Ascending aorta (tissue), 2 donors: ENCODE measurements at regions not wholly inside any gene's neighbourhood (a gene's known extent, or its start where the extent isn't known, plus 50 kb on each side); places are given as distances from the start of the nearest gene placed in this dataset.

Experiments used
- DNase-seq, 2 donors: peaks; one replicate each; pipeline ENCODE4 v3.0.0-alpha.2; 2019; ENCODE audit warnings: low spot score in 2 of 2
- H3K27ac ChIP-seq, 2 donors: fragments of 200-600 bp; sonication (generic); one replicate each; pipeline ENCODE4 v1.5.1; 2016 to 2017; ENCODE audit warnings: mild to moderate bottlenecking in 1 of 2
- H3K27me3 ChIP-seq: fragments of 200-600 bp; sonication (generic); one replicate; pipeline ENCODE4 v1.5.1; 2017
- H3K36me3 ChIP-seq, 2 donors: fragments of 200-600 bp; sonication (generic); one replicate each; pipeline ENCODE4 v1.5.1; 2016
- H3K4me1 ChIP-seq, 2 donors: fragments of 200-600 bp; sonication (generic); one replicate each; pipeline ENCODE4 v1.5.1; 2016 to 2017; ENCODE audit warnings: mild to moderate bottlenecking in 1 of 2
- H3K4me3 ChIP-seq, 2 donors: fragments of 200-600 bp; sonication (generic); one replicate each; pipeline ENCODE4 v1.5.1; 2016 to 2017; ENCODE audit warnings: mild to moderate bottlenecking in 1 of 2
- H3K9me3 ChIP-seq, 2 donors: fragments of 200-600 bp; sonication (generic); one replicate each; pipeline ENCODE4 v1.5.1; 2016
- CTCF ChIP-seq, 3 experiments: fragments of 200-600 bp in 2 of 3; fragments of 450-650 bp in 1 of 3; sonication (generic) in 2 of 3; IDR thresholded peaks; one replicate each; pipeline ENCODE4 v1.5.1; 2016 to 2019; ENCODE audit warnings: antibody characterized with exemption in 3 of 3, mild to moderate bottlenecking in 1 of 3, moderate library complexity in 1 of 3
- intact Hi-C: fragments of 100-400 bp; cut with DNase I; formaldehyde crosslinking; loops from one replicate; pipeline ENCODE4 v1.15.1; 2023

- no peaks in the 10 kb centered on the region for H3K36me3 ChIP-seq
- no peak for TF ChIP-seq CTCF (IDR thresholded peaks at IDR 0.05)
- peak; percentile 79 to 92 for DNase-seq
- no peaks in the 10 kb centered on the region for H3K9me3 ChIP-seq
- peak overlapping the region in 1 of 2 donors; percentile 47 for H3K27ac ChIP-seq
- intact Hi-C loops, result no loop called here
- H3K4me3 ChIP-seq, result no peak overlapping the region
- no peaks in the 10 kb centered on the region for H3K27me3 ChIP-seq
- H3K4me1 ChIP-seq, result peaks cover 0 to 5% of the 10 kb centered on the region in 2 donors
Observed at GRCh38 chr21:41678924-41679318, 87.9 kb downstream of the RIPK4 start.

GRCh38 chr21:41678016-41678923 lies 88.6 kb downstream of the RIPK4 start:
- Histone ChIP-seq H3K27ac (peak overlapping the region in 1 of 2 donors; percentile 47), H3K4me1 (peaks cover 0 to 5% of the 10 kb centered on the region in 2 donors), H3K4me3 (no peak overlapping the region), H3K27me3 (no peaks in the 10 kb centered on the region), H3K36me3 (no peaks in the 10 kb centered on the region), H3K9me3 (no peaks in the 10 kb centered on the region)
- TF ChIP-seq CTCF (IDR thresholded peaks at IDR 0.05), result no peak
- DNase-seq, result no peak
- intact Hi-C loops, result no loop called here

GRCh38 chr21:41677671-41678015 lies 89.2 kb downstream of the RIPK4 start:
- no peak overlapping the region for H3K27ac ChIP-seq
- TF ChIP-seq CTCF (IDR thresholded peaks at IDR 0.05), result no peak

GRCh38 chr21:41676198-41676597 lies 90.7 kb downstream of the RIPK4 start:
- H3K4me1 ChIP-seq, result peaks cover 0 to 5% of the 10 kb centered on the region in 2 donors
- H3K27ac ChIP-seq, result no peak overlapping the region
- intact Hi-C loops, result no loop called here
- no peaks in the 10 kb centered on the region for H3K36me3 ChIP-seq
- H3K27me3 ChIP-seq, result no peaks in the 10 kb centered on the region
- DNase-seq, result no peak
- TF ChIP-seq CTCF (IDR thresholded peaks at IDR 0.05), result no peak
- no peaks in the 10 kb centered on the region for H3K9me3 ChIP-seq
- no peak overlapping the region for H3K4me3 ChIP-seq

More at GRCh38 chr21:41677671-41678015, 89.2 kb downstream of the RIPK4 start:
- peaks cover 0 to 5% of the 10 kb centered on the region in 2 donors for H3K4me1 ChIP-seq
- no peaks in the 10 kb centered on the region for H3K9me3 ChIP-seq
- H3K36me3 ChIP-seq, result no peaks in the 10 kb centered on the region
- DNase-seq, result no peak
- no peak overlapping the region for H3K4me3 ChIP-seq
- H3K27me3 ChIP-seq, result no peaks in the 10 kb centered on the region
- intact Hi-C loops, result no loop called here

- Histone ChIP-seq H3K4me3 (no peak overlapping the region), H3K9me3 (no peaks in the 10 kb centered on the region), H3K4me1 (peaks cover 0 to 5% of the 10 kb centered on the region in 2 donors), H3K27ac (no peak overlapping the region), H3K27me3 (no peaks in the 10 kb centered on the region), H3K36me3 (no peaks in the 10 kb centered on the region)
- no peak for TF ChIP-seq CTCF (IDR thresholded peaks at IDR 0.05)
- intact Hi-C loops, result no loop called here
- DNase-seq, result no peak
Observed at GRCh38 chr21:41675574-41675973, 91.3 kb downstream of the RIPK4 start.
